ENCODE measurements at regions not wholly inside any gene's neighbourhood (a gene's known extent, or its start where the extent isn't known, plus 50 kb on each side); places are given as distances from the start of the nearest gene placed in this dataset.
"Not testable (repeated sequence)": the region's sequence is repeated elsewhere in the genome, so short reads cannot be mapped to it uniquely, and the experiment has no call there.

- TF ChIP-seq CTCF (IDR thresholded peaks at IDR 0.05); POLR2AphosphoS5 (IDR thresholded peaks at IDR 0.05; ENCODE audit: insufficient read depth in 1 of 2, low read depth in 1 of 2): not testable (repeated sequence)
Measured at GRCh38 chr2:126293962-126294361, 362.0 kb upstream of the GYPC start.
